HepG2 (cell line): ENCODE measurements at regions not wholly inside any gene's neighbourhood (a gene's known extent, or its start where the extent isn't known, plus 50 kb on each side); places are given as distances from the start of the nearest gene placed in this dataset.
A peak's percentile ranks its signal among the peaks of the same experiment; 100 is the strongest.

ENCODE experiments used
- ATAC-seq: fragments of 200-7000 bp; cut with Tn5 transposase; 3 replicates; pipeline ENCODE4 v1.9.1; 2020; ENCODE audit warnings: mild to moderate bottlenecking, moderate library complexity
- BruUV-seq: library from RNA; stranded (reverse); fragments of 400-500 nt; replicated peaks from 2 replicates; lab custom pipeline; 2021; lab: Mats Ljungman, UMichigan
- CTCF ChIA-PET: fragments of 300-600 bp; formaldehyde crosslinking; extraction: SDS; loops from one replicate; lab custom pipeline; 2021; ENCODE audit warnings: low total read pairs, inconsistent platforms, low intra/inter-chr PET ratio; lab: Yijun Ruan, JAX
- POLR2A ChIA-PET: fragments of 350-600 bp; sonication (Branson Sonifier 250); formaldehyde crosslinking; loops from one replicate; lab custom pipeline; 2020; ENCODE audit warnings: antibody characterized with exemption, inconsistent platforms; lab: Yijun Ruan, JAX
- DNase-seq: peaks from one replicate; pipeline ENCODE4 v3.0.0-alpha.2; 2015; ENCODE audit warnings: low spot score
- FAIRE-seq: peaks from 3 replicates; lab custom pipeline; 2011; peaks lifted over from hg19 to GRCh38; lab: Jason Lieb, UNC
- H2AFZ ChIP-seq: one replicate; pipeline ENCODE4 v1.6.1; 2011; ENCODE audit warnings: low read length, inconsistent platforms
- H3K27ac ChIP-seq: fragments of 300-600 bp; 3 replicates; pipeline ENCODE4 v1.8.0; 2011; ENCODE audit warnings: mixed run types, mild to moderate bottlenecking, mixed read lengths, low read length, inconsistent platforms; ENCODE audit not compliant: insufficient read depth; ENCODE audit errors: extremely low read length
- H3K27me3 ChIP-seq, 2 experiments: fragments of 200-600 bp in 1 of 2; 2 replicates in 1 of 2; 3 replicates in 1 of 2; pipeline versions ENCODE4 v1.6.0 to v1.8.0; 2011; ENCODE audit warnings: low read length in 2 of 2, mild to moderate bottlenecking in 2 of 2, moderate library complexity in 2 of 2, inconsistent platforms in 1 of 2; ENCODE audit not compliant: insufficient read depth in 2 of 2, control insufficient read depth in 1 of 2
- H3K36me3 ChIP-seq, 2 experiments: fragments of 200-600 bp in 1 of 2; replicated peaks in 1 of 2; 2 replicates in 1 of 2; 3 replicates in 1 of 2; pipeline versions ENCODE4 v1.5.1 to v1.8.0; 2011; ENCODE audit warnings: low read length in 2 of 2, inconsistent platforms in 1 of 2; ENCODE audit not compliant: insufficient read depth in 2 of 2, control insufficient read depth in 1 of 2
- H3K4me1 ChIP-seq: 2 replicates; pipeline ENCODE4 v1.5.1; 2012; ENCODE audit warnings: low read length, inconsistent platforms; ENCODE audit not compliant: insufficient read depth
- H3K4me2 ChIP-seq: 2 replicates; pipeline ENCODE4 v1.6.0; 2011; ENCODE audit warnings: low read depth, low read length, inconsistent platforms
- H3K4me3 ChIP-seq, 3 experiments: fragments of 200-600 bp in 1 of 3; sonication (generic), shearing (Covaris generic) in 1 of 3; replicated peaks in 1 of 3; 2 replicates each; pipeline ENCODE4 v1.5.1; 2011 to 2016; ENCODE audit warnings: low read length in 3 of 3, inconsistent platforms in 2 of 3, low read depth in 2 of 3, mild to moderate bottlenecking in 2 of 3, control low read depth in 1 of 3, mixed read lengths in 1 of 3; ENCODE audit not compliant: insufficient read depth in 1 of 3
- H3K79me2 ChIP-seq: one replicate; pipeline ENCODE4 v1.6.1; 2011; ENCODE audit warnings: low read length, inconsistent platforms; ENCODE audit not compliant: insufficient read depth
- H3K9ac ChIP-seq: 2 replicates; pipeline ENCODE4 v1.6.0; 2011; ENCODE audit warnings: mild to moderate bottlenecking, low read depth, low read length, inconsistent platforms; ENCODE audit not compliant: insufficient read depth
- H3K9me3 ChIP-seq: 2 replicates; pipeline ENCODE4 v1.5.1; 2012; ENCODE audit warnings: mild to moderate bottlenecking, low read length
- H4K20me1 ChIP-seq: 2 replicates; pipeline ENCODE4 v1.6.0; 2011; ENCODE audit warnings: inconsistent platforms, mild to moderate bottlenecking, low read length, moderate library complexity; ENCODE audit not compliant: insufficient read depth
- ARNT ChIP-seq: fragments of 450-650 bp; IDR thresholded peaks from 2 replicates; pipeline ENCODE4 v1.6.1; 2017
- DPF2 ChIP-seq: sonication (generic); formaldehyde crosslinking; IDR thresholded peaks from 2 replicates; pipeline ENCODE4 v1.4.0; 2020; ENCODE audit warnings: mild to moderate bottlenecking, low read depth, missing genetic modification reagents, borderline replicate concordance
- ERF ChIP-seq: IDR thresholded peaks from 2 replicates; pipeline ENCODE4 v1.6.1; 2018; ENCODE audit warnings: missing biosample characterization, missing genetic modification reagents
- FOXP1 ChIP-seq, 2 experiments: fragments of 450-650 bp in 1 of 2; IDR thresholded peaks; 2 replicates each; pipeline ENCODE4 v1.6.1; 2017 to 2018; ENCODE audit warnings: antibody characterized with exemption in 1 of 2
- HNRNPK ChIP-seq: fragments of 200-400 bp; formaldehyde crosslinking; IDR thresholded peaks from 2 replicates; pipeline ENCODE4 v1.6.1; 2018; ENCODE audit warnings: low read length, low read depth, moderate library complexity, mild to moderate bottlenecking; ENCODE audit not compliant: poor library complexity, severe bottlenecking
- IKZF1 ChIP-seq: fragments of 450-650 bp; IDR thresholded peaks from 2 replicates; pipeline ENCODE4 v1.7.1; 2016
- SRSF9 ChIP-seq: fragments of 200-400 bp; formaldehyde crosslinking; IDR thresholded peaks from 2 replicates; pipeline ENCODE4 v1.6.1; 2018; ENCODE audit warnings: borderline replicate concordance, mild to moderate bottlenecking, low read depth, low read length; ENCODE audit not compliant: insufficient read depth, poor library complexity, severe bottlenecking
- TRIM22 ChIP-seq: fragments of 450-650 bp; IDR thresholded peaks from 2 replicates; pipeline ENCODE4 v1.6.1; 2017
- ZNF101 ChIP-seq: sonication (generic); formaldehyde crosslinking; IDR thresholded peaks from 2 replicates; pipeline ENCODE4 v1.4.0; 2020; ENCODE audit warnings: mild to moderate bottlenecking, low read depth, missing genetic modification reagents, borderline replicate concordance
- ZNF619 ChIP-seq: sonication (generic); formaldehyde crosslinking; IDR thresholded peaks from 2 replicates; pipeline ENCODE4 v1.4.0; 2020; ENCODE audit warnings: mild to moderate bottlenecking, missing genetic modification reagents
- ZNF773 ChIP-seq: sonication (generic); formaldehyde crosslinking; IDR thresholded peaks from 2 replicates; pipeline ENCODE4 v1.4.0; 2020; ENCODE audit warnings: missing genetic modification reagents, borderline replicate concordance
- WGBS: methylation state at CpG from one replicate; pipeline ENCODE4 v1.1.6; 2017; ENCODE audit warnings: low lambda C conversion rate; 5-methylcytosine and 5-hydroxymethylcytosine counted together
- in situ Hi-C: cut with HindIII; loops from 2 replicates; pipeline ENCODE4 v1.10.0; 2017; ENCODE audit warnings: low pct_unique_long_range_greater_than_20kb; ENCODE audit not compliant: extremely low pct_ligation_motif_present
- intact Hi-C: fragments of 100-400 bp; cut with micrococcal nuclease; formaldehyde crosslinking; loops from one replicate; pipeline ENCODE4 v1.10.0; 2022; ENCODE audit not compliant: unreplicated experiment

GRCh38 chr6:159522877-159523547 is 170.0 kb downstream of the SOD2 start:
- ATAC-seq: no peak
- H3K4me3 ChIP-seq: no peak overlapping the region
- intact Hi-C loops (no loop called here), in situ Hi-C loops (no loop called here)
- TF ChIP-seq SRSF9: no peak
- no peak for TF ChIP-seq ERF (CRISPR knock-in tag)
- TF ChIP-seq FOXP1 (IDR thresholded peaks at IDR 0.05): peak; percentile 22; the same call in 1 of the 2 replicates
- no peak for TF ChIP-seq FOXP1 (CRISPR knock-in tag; IDR thresholded peaks at IDR 0.05)
- no peak for TF ChIP-seq ZNF773
- TF ChIP-seq IKZF1: 0 out of 2 replicates have a peak, but pooled peaks have one; percentile 52
- TF ChIP-seq HNRNPK: peak; percentile 60
- TF ChIP-seq ZNF101 (CRISPR knock-in tag): no peak
- no peak for TF ChIP-seq DPF2
- TF ChIP-seq ZNF619 (CRISPR knock-in tag): no peak
- peak; percentile 43; the same call in 1 of the 2 replicates for TF ChIP-seq TRIM22
- 0 out of 2 replicates have a peak, but pooled peaks have one; percentile 29 for TF ChIP-seq ARNT
- no peak for DNase-seq
- H4K20me1 ChIP-seq: no peaks in the 10 kb centered on the region
- WGBS: 19% methylated on average over 4 of the region's 4 CpGs
- no peak for FAIRE-seq
- H3K27me3 ChIP-seq: peaks cover 0 to 20% of the 10 kb centered on the region in 2 experiments; a peak in 3 of 5 replicates
- ChIA-PET POLR2A (no interaction called here), CTCF (no interaction called here)
- no peak overlapping the region for H3K27ac ChIP-seq
- no peaks in the 10 kb centered on the region for H3K4me1 ChIP-seq
- no TSS peak for BruUV-seq
- H3K9me3 ChIP-seq: no peaks in the 10 kb centered on the region
- H3K36me3 ChIP-seq: no peaks in the 10 kb centered on the region
- no peak overlapping the region for H2AFZ ChIP-seq
- no peak overlapping the region for H3K9ac ChIP-seq
- H3K79me2 ChIP-seq: no peaks in the 10 kb centered on the region
- no peak overlapping the region for H3K4me2 ChIP-seq
